ENCODE measurements at regions not wholly inside any gene's neighbourhood (a gene's known extent, or its start where the extent isn't known, plus 50 kb on each side); places are given as distances from the start of the nearest gene placed in this dataset.

DNA sequence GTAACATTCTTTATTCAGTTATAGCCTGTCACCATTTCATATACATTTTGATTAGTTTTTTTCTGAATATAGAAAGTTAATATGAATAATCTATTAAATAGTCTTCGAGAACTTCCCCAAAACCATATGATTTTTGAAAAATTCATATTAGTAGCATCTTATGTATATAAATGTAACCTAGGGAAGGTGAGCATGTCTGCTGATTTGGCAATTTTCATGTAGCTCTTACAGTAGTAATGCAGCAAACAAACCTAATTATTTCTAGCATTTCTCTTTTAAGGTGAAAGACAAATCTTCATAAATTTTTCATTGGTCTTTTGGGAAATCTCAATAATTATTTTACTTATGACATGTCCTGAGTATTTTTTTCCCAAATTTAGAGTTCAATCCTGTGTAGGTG, 939.0 kb downstream of the TBC1D32 start:
- Histone ChIP-seq H2AFZ (ENCODE audit: low read length) (no peak overlapping the region), H3K27ac (ENCODE audit: insufficient read depth, low read length) (no peak overlapping the region), H3K4me1 (ENCODE audit: control insufficient read depth, extremely low read depth, insufficient read depth, low read length) (no peaks in the 10 kb centered on the region), H3K79me2 (ENCODE audit: control insufficient read depth, insufficient read depth, low read length) (no peaks in the 10 kb centered on the region), H3K4me2 (ENCODE audit: extremely low read depth, insufficient read depth, low read length) (no peak overlapping the region), H4K20me1 (ENCODE audit: control insufficient read depth, extremely low read depth, insufficient read depth, low read length) (no peaks in the 10 kb centered on the region), H3K9me3 (ENCODE audit: control insufficient read depth, insufficient read depth, low read depth, low read length) (no peaks in the 10 kb centered on the region), H3K27me3 (ENCODE audit: control insufficient read depth, insufficient read depth, low read length) (no peaks in the 10 kb centered on the region), H3K36me3 (ENCODE audit: control insufficient read depth, insufficient read depth, low read length) (no peaks in the 10 kb centered on the region), H3K4me3 (replicated peaks in 1 of 4; ENCODE audit: control extremely low read depth in 1 of 4, insufficient read depth in 1 of 4, low read depth in 3 of 4, low read length in 4 of 4) (no peak overlapping the region), H3K9ac (ENCODE audit: insufficient read depth, low read length) (no peak overlapping the region)
- no peak for TF ChIP-seq EZH2 (IDR thresholded peaks at IDR 0.05; ENCODE audit: low read length, missing control alignments)
- TF ChIP-seq, protein P1, sequence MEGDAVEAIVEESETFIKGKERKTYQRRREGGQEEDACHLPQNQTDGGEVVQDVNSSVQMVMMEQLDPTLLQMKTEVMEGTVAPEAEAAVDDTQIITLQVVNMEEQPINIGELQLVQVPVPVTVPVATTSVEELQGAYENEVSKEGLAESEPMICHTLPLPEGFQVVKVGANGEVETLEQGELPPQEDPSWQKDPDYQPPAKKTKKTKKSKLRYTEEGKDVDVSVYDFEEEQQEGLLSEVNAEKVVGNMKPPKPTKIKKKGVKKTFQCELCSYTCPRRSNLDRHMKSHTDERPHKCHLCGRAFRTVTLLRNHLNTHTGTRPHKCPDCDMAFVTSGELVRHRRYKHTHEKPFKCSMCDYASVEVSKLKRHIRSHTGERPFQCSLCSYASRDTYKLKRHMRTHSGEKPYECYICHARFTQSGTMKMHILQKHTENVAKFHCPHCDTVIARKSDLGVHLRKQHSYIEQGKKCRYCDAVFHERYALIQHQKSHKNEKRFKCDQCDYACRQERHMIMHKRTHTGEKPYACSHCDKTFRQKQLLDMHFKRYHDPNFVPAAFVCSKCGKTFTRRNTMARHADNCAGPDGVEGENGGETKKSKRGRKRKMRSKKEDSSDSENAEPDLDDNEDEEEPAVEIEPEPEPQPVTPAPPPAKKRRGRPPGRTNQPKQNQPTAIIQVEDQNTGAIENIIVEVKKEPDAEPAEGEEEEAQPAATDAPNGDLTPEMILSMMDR (conservative IDR thresholded peaks at IDR 0.05 in 1 of 2, IDR thresholded peaks at IDR 0.05 in 1 of 2; ENCODE audit: low read depth in 1 of 2, low read length in 2 of 2) = no peak
- no peak for DNase-seq (ENCODE audit: low read depth in 2 of 2)

DNA sequence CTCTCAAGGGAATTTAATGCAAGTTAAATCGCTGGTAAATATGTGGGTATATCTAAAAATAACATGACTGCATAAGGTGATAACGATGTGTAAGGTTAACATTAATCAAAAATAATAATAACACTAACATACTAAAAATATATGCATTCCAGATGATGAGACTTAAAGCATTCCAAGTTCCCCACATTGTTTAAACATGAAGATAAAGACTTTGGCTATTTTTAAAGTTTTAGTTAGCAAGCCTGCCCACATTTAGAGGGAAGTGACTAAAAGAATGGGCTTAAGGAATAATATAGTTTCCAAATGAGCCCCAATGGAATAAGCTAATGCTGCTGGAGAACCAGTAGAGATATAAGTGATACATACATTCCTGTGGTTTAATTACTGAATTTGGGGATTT, 941.3 kb downstream of the TBC1D32 start:
- TF ChIP-seq EZH2 (IDR thresholded peaks at IDR 0.05; ENCODE audit: low read length, missing control alignments) = no peak
- TF ChIP-seq, protein P1 (conservative IDR thresholded peaks at IDR 0.05 in 1 of 2, IDR thresholded peaks at IDR 0.05 in 1 of 2; ENCODE audit: low read depth in 1 of 2, low read length in 2 of 2) = no peak
- peak; percentile 5 to 8 for DNase-seq (ENCODE audit: low read depth in 2 of 2)
- Histone ChIP-seq H3K27ac (ENCODE audit: insufficient read depth, low read length) (no peak overlapping the region), H3K9me3 (ENCODE audit: control insufficient read depth, insufficient read depth, low read depth, low read length) (no peaks in the 10 kb centered on the region), H3K79me2 (ENCODE audit: control insufficient read depth, insufficient read depth, low read length) (no peaks in the 10 kb centered on the region), H3K4me1 (ENCODE audit: control insufficient read depth, extremely low read depth, insufficient read depth, low read length) (no peaks in the 10 kb centered on the region), H3K4me2 (ENCODE audit: extremely low read depth, insufficient read depth, low read length) (no peak overlapping the region), H3K4me3 (replicated peaks in 1 of 4; ENCODE audit: control extremely low read depth in 1 of 4, insufficient read depth in 1 of 4, low read depth in 3 of 4, low read length in 4 of 4) (no peak overlapping the region), H4K20me1 (ENCODE audit: control insufficient read depth, extremely low read depth, insufficient read depth, low read length) (no peaks in the 10 kb centered on the region), H3K27me3 (ENCODE audit: control insufficient read depth, insufficient read depth, low read length) (no peaks in the 10 kb centered on the region), H2AFZ (ENCODE audit: low read length) (no peak overlapping the region), H3K9ac (ENCODE audit: insufficient read depth, low read length) (no peak overlapping the region), H3K36me3 (ENCODE audit: control insufficient read depth, insufficient read depth, low read length) (no peaks in the 10 kb centered on the region)

DNA sequence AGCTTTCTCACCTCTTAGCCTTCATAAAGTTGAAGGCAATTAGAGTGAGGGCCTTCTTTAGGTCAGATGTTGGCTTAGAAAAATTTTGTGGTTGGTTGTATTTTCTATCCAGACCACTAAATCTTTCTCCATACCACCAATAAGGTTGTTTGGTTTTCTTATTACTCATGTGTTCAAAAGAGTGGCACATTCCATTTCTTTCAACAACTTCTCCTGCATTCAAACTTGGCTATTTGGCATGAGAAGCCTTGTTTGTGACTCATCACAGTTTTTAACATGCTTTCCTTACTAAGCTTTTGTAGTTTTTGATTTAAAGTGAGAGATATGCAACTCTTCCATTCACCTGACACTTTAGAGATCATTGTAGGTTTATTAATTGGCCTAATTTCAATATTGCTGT, 949.6 kb downstream of the TBC1D32 start:
- DNase-seq (ENCODE audit: low read depth in 2 of 2) = peak; percentile 14 to 62

More for the DNA sequence above, 949.6 kb downstream of the TBC1D32 start:
- H3K27me3 ChIP-seq (ENCODE audit: control insufficient read depth, insufficient read depth, low read length) = no peaks in the 10 kb centered on the region
- H3K4me2 ChIP-seq (ENCODE audit: extremely low read depth, insufficient read depth, low read length) = no peak overlapping the region
- H3K79me2 ChIP-seq (ENCODE audit: control insufficient read depth, insufficient read depth, low read length) = no peaks in the 10 kb centered on the region
- no peaks in the 10 kb centered on the region for H4K20me1 ChIP-seq (ENCODE audit: control insufficient read depth, extremely low read depth, insufficient read depth, low read length)
- no peak overlapping the region for H2AFZ ChIP-seq (ENCODE audit: low read length)
- no peak overlapping the region for H3K27ac ChIP-seq (ENCODE audit: insufficient read depth, low read length)
- no peak for TF ChIP-seq EZH2 (IDR thresholded peaks at IDR 0.05; ENCODE audit: low read length, missing control alignments)
- TF ChIP-seq, protein P1 (conservative IDR thresholded peaks at IDR 0.05 in 1 of 2, IDR thresholded peaks at IDR 0.05 in 1 of 2; ENCODE audit: low read depth in 1 of 2, low read length in 2 of 2) = no peak
- H3K9ac ChIP-seq (ENCODE audit: insufficient read depth, low read length) = no peak overlapping the region
- H3K9me3 ChIP-seq (ENCODE audit: control insufficient read depth, insufficient read depth, low read depth, low read length) = no peaks in the 10 kb centered on the region
- H3K4me3 ChIP-seq (replicated peaks in 1 of 4; ENCODE audit: control extremely low read depth in 1 of 4, insufficient read depth in 1 of 4, low read depth in 3 of 4, low read length in 4 of 4) = no peak overlapping the region
- no peaks in the 10 kb centered on the region for H3K4me1 ChIP-seq (ENCODE audit: control insufficient read depth, extremely low read depth, insufficient read depth, low read length)
- H3K36me3 ChIP-seq (ENCODE audit: control insufficient read depth, insufficient read depth, low read length) = no peaks in the 10 kb centered on the region
